GM23338 (cell line): ENCODE measurements at regions not wholly inside any gene's neighbourhood (a gene's known extent, or its start where the extent isn't known, plus 50 kb on each side); places are given as distances from the start of the nearest gene placed in this dataset.

Source experiments
- ATAC-seq: fragments of 200-7000 bp; cut with Tn5 transposase; 3 replicates; pipeline ENCODE4 v1.9.1; 2020
- DNase-seq: peaks from one replicate; pipeline ENCODE4 v3.0.0-alpha.2; 2015; ENCODE audit warnings: low spot score
- H2AFZ ChIP-seq: fragments of 200-600 bp; sonication (generic); 2 replicates; pipeline ENCODE4 v1.8.0; 2016; ENCODE audit warnings: antibody characterized with exemption, mild to moderate bottlenecking, moderate library complexity
- H3F3A ChIP-seq: fragments of 200-600 bp; sonication (generic); replicated peaks from 2 replicates; pipeline ENCODE4 v1.8.0; 2017; ENCODE audit warnings: antibody characterized with exemption, mixed run types, low read depth
- H3K27ac ChIP-seq: fragments of 200-600 bp; sonication (generic); 2 replicates; pipeline ENCODE4 v1.6.1; 2016; ENCODE audit warnings: low read depth
- H3K27me3 ChIP-seq: fragments of 200-600 bp; sonication (generic); 2 replicates; pipeline ENCODE4 v1.8.0; 2016; ENCODE audit warnings: mild to moderate bottlenecking, mixed run types, moderate library complexity; ENCODE audit not compliant: insufficient read depth
- H3K36me3 ChIP-seq: fragments of 200-600 bp; sonication (generic); 2 replicates; pipeline ENCODE4 v1.8.0; 2016; ENCODE audit warnings: mild to moderate bottlenecking; ENCODE audit not compliant: insufficient read depth
- H3K4me1 ChIP-seq: fragments of 200-600 bp; sonication (generic); 2 replicates; pipeline ENCODE4 v1.8.0; 2016; ENCODE audit warnings: mild to moderate bottlenecking, moderate library complexity; ENCODE audit not compliant: insufficient read depth
- H3K4me2 ChIP-seq: fragments of 200-600 bp; sonication (generic); 2 replicates; pipeline ENCODE4 v1.7.1; 2017; ENCODE audit warnings: mixed run types
- H3K4me3 ChIP-seq: fragments of 200-600 bp; sonication (generic); 2 replicates; pipeline ENCODE4 v1.6.1; 2016; ENCODE audit warnings: mixed run types
- H3K79me2 ChIP-seq: fragments of 200-600 bp; sonication (generic); replicated peaks from 2 replicates; pipeline ENCODE4 v1.8.0; 2017; ENCODE audit warnings: mild to moderate bottlenecking; ENCODE audit not compliant: insufficient read depth
- H3K9me2 ChIP-seq: fragments of 200-600 bp; sonication (generic); 2 replicates; pipeline ENCODE4 v1.8.0; 2017; ENCODE audit not compliant: insufficient read depth
- H4K20me1 ChIP-seq: fragments of 200-600 bp; sonication (generic); replicated peaks from 2 replicates; pipeline ENCODE4 v1.8.0; 2017; ENCODE audit warnings: mild to moderate bottlenecking; ENCODE audit not compliant: insufficient read depth
- H3K27ac Mint-ChIP-seq: 2 replicates; pipeline ENCODE4 v1.8.0; 2020; ENCODE audit warnings: inconsistent platforms, mild to moderate bottlenecking, moderate library complexity, mixed read lengths
- H3K27me3 Mint-ChIP-seq: 3 replicates; pipeline ENCODE4 v1.8.0; 2022; ENCODE audit warnings: low read depth, mild to moderate bottlenecking, moderate library complexity, mixed read lengths, inconsistent platforms; ENCODE audit not compliant: insufficient read depth, poor library complexity
- H3K36me3 Mint-ChIP-seq: 3 replicates; pipeline ENCODE4 v1.8.0; 2021; ENCODE audit warnings: low read depth, mild to moderate bottlenecking, inconsistent platforms, moderate library complexity, mixed read lengths
- H3K4me1 Mint-ChIP-seq: 3 replicates; pipeline ENCODE4 v1.8.0; 2020; ENCODE audit warnings: mild to moderate bottlenecking, inconsistent platforms, mixed read lengths
- H3K4me3 Mint-ChIP-seq: 3 replicates; pipeline ENCODE4 v1.8.0; 2021; ENCODE audit warnings: moderate library complexity, mild to moderate bottlenecking, inconsistent platforms, mixed read lengths
- H3K9me3 Mint-ChIP-seq: 3 replicates; pipeline ENCODE4 v1.8.0; 2020; ENCODE audit warnings: moderate library complexity, mild to moderate bottlenecking, inconsistent platforms, mixed read lengths
- ZNF331 ChIP-seq: fragments of 250-450 bp; sonication (Bioruptor Pico); IDR thresholded peaks from 2 replicates; pipeline ENCODE4 v1.5.0; 2020; ENCODE audit warnings: low read depth, mild to moderate bottlenecking, moderate library complexity
- TF ChIP-seq, protein P1 (sequence below): fragments of 250-450 bp; sonication (Bioruptor Pico); IDR thresholded peaks from 2 replicates; pipeline ENCODE4 v1.5.0; 2020; ENCODE audit warnings: mild to moderate bottlenecking, moderate library complexity
- TF ChIP-seq, protein P2 (sequence below): IDR thresholded peaks from one replicate; pipeline ENCODE4 v1.6.1; 2018; ENCODE audit warnings: antibody characterized with exemption; ENCODE audit not compliant: unreplicated experiment
- TF ChIP-seq, protein P3 (sequence below): IDR thresholded peaks from 2 replicates; pipeline ENCODE4 v1.6.1; 2016; ENCODE audit warnings: antibody characterized with exemption

DNA sequence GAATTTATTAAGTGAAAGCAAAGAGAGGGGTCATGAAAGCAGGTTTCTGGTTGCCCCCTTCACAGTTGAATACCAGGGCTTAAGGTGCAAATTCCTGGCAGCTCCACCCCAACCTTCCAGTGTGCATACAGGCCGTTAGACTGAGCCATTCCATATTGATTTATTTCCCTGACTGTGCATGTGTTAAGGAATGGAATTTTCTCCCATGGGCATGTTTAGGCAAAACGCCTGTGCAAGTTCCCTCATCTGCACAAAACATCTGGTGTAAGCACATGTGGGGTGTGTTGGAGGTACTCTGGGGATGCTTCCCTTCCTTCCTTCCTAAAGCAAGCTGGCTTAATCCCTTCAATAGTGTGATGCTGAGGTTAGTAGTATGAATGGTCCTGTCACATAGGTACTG, 1470.6 kb downstream of the MAT2B start (continued):
- TF ChIP-seq, protein P1, sequence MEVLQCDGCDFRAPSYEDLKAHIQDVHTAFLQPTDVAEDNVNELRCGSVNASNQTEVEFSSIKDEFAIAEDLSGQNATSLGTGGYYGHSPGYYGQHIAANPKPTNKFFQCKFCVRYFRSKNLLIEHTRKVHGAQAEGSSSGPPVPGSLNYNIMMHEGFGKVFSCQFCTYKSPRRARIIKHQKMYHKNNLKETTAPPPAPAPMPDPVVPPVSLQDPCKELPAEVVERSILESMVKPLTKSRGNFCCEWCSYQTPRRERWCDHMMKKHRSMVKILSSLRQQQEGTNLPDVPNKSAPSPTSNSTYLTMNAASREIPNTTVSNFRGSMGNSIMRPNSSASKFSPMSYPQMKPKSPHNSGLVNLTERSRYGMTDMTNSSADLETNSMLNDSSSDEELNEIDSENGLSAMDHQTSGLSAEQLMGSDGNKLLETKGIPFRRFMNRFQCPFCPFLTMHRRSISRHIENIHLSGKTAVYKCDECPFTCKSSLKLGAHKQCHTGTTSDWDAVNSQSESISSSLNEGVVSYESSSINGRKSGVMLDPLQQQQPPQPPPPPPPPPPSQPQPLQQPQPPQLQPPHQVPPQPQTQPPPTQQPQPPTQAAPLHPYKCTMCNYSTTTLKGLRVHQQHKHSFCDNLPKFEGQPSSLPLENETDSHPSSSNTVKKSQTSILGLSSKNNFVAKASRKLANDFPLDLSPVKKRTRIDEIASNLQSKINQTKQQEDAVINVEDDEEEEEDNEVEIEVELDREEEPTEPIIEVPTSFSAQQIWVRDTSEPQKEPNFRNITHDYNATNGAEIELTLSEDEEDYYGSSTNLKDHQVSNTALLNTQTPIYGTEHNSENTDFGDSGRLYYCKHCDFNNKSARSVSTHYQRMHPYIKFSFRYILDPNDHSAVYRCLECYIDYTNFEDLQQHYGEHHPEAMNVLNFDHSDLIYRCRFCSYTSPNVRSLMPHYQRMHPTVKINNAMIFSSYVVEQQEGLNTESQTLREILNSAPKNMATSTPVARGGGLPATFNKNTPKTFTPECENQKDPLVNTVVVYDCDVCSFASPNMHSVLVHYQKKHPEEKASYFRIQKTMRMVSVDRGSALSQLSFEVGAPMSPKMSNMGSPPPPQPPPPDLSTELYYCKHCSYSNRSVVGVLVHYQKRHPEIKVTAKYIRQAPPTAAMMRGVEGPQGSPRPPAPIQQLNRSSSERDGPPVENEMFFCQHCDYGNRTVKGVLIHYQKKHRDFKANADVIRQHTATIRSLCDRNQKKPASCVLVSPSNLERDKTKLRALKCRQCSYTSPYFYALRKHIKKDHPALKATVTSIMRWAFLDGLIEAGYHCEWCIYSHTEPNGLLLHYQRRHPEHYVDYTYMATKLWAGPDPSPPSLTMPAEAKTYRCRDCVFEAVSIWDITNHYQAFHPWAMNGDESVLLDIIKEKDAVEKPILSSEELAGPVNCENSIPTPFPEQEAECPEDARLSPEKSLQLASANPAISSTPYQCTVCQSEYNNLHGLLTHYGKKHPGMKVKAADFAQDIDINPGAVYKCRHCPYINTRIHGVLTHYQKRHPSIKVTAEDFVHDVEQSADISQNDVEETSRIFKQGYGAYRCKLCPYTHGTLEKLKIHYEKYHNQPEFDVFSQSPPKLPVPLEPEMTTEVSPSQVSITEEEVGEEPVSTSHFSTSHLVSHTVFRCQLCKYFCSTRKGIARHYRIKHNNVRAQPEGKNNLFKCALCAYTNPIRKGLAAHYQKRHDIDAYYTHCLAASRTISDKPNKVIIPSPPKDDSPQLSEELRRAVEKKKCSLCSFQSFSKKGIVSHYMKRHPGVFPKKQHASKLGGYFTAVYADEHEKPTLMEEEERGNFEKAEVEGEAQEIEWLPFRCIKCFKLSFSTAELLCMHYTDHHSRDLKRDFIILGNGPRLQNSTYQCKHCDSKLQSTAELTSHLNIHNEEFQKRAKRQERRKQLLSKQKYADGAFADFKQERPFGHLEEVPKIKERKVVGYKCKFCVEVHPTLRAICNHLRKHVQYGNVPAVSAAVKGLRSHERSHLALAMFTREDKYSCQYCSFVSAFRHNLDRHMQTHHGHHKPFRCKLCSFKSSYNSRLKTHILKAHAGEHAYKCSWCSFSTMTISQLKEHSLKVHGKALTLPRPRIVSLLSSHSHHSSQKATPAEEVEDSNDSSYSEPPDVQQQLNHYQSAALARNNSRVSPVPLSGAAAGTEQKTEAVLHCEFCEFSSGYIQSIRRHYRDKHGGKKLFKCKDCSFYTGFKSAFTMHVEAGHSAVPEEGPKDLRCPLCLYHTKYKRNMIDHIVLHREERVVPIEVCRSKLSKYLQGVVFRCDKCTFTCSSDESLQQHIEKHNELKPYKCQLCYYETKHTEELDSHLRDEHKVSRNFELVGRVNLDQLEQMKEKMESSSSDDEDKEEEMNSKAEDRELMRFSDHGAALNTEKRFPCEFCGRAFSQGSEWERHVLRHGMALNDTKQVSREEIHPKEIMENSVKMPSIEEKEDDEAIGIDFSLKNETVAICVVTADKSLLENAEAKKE (CRISPR knock-in tag) = no peak
- TF ChIP-seq, protein P2, sequence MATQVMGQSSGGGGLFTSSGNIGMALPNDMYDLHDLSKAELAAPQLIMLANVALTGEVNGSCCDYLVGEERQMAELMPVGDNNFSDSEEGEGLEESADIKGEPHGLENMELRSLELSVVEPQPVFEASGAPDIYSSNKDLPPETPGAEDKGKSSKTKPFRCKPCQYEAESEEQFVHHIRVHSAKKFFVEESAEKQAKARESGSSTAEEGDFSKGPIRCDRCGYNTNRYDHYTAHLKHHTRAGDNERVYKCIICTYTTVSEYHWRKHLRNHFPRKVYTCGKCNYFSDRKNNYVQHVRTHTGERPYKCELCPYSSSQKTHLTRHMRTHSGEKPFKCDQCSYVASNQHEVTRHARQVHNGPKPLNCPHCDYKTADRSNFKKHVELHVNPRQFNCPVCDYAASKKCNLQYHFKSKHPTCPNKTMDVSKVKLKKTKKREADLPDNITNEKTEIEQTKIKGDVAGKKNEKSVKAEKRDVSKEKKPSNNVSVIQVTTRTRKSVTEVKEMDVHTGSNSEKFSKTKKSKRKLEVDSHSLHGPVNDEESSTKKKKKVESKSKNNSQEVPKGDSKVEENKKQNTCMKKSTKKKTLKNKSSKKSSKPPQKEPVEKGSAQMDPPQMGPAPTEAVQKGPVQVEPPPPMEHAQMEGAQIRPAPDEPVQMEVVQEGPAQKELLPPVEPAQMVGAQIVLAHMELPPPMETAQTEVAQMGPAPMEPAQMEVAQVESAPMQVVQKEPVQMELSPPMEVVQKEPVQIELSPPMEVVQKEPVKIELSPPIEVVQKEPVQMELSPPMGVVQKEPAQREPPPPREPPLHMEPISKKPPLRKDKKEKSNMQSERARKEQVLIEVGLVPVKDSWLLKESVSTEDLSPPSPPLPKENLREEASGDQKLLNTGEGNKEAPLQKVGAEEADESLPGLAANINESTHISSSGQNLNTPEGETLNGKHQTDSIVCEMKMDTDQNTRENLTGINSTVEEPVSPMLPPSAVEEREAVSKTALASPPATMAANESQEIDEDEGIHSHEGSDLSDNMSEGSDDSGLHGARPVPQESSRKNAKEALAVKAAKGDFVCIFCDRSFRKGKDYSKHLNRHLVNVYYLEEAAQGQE = no peak
- no peak for TF ChIP-seq ZNF331 (CRISPR knock-in tag)

DNA sequence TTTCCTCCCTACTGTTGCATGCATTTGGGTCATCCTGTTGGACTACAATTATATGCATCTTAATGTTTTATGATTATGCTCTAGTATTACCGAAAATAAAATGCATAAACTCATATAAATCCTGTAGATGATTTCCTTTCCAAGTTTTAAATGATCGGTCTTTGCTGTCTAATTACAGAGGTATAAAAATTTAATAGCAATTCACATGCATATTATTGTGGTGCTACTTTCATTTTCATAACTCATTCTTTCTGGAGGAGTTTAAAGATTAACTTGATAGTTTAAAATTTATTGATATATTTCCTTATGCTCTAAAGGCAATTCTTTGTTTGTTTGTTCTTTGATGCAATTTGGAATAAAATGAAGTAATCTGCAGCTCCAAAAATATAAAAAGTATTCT, 1475.1 kb downstream of the MAT2B start:
- Histone ChIP-seq H4K20me1 (no peaks in the 10 kb centered on the region), H3F3A (no peaks in the 10 kb centered on the region), H3K36me3 (no peaks in the 10 kb centered on the region), H3K4me2 (no peak overlapping the region), H3K4me1 (no peaks in the 10 kb centered on the region), H3K27ac (no peak overlapping the region), H3K79me2 (no peaks in the 10 kb centered on the region), H3K4me3 (no peak overlapping the region), H3K27me3 (no peaks in the 10 kb centered on the region), H2AFZ (no peak overlapping the region), H3K9me2 (peaks cover 10% of the 10 kb centered on the region; the same call in 1 of the 2 replicates)
- DNase-seq = no peak
- Mint-ChIP-seq H3K4me3 (no peak overlapping the region), H3K9me3 (peaks cover 17% of the 10 kb centered on the region), H3K27me3 (peaks cover 2% of the 10 kb centered on the region), H3K36me3 (peaks cover 14% of the 10 kb centered on the region; the same call in 2 of the 3 replicates), H3K27ac (no peak overlapping the region), H3K4me1 (no peaks in the 10 kb centered on the region)
- no peak for ATAC-seq
- TF ChIP-seq, protein P2 = no peak
- no peak for TF ChIP-seq ZNF331 (CRISPR knock-in tag)
- TF ChIP-seq, protein P3, sequence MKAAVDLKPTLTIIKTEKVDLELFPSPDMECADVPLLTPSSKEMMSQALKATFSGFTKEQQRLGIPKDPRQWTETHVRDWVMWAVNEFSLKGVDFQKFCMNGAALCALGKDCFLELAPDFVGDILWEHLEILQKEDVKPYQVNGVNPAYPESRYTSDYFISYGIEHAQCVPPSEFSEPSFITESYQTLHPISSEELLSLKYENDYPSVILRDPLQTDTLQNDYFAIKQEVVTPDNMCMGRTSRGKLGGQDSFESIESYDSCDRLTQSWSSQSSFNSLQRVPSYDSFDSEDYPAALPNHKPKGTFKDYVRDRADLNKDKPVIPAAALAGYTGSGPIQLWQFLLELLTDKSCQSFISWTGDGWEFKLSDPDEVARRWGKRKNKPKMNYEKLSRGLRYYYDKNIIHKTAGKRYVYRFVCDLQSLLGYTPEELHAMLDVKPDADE = no peak
